Naive thymus-derived CD4-positive, alpha-beta T cell (primary cell): ENCODE measurements at regions not wholly inside any gene's neighbourhood (a gene's known extent, or its start where the extent isn't known, plus 50 kb on each side); places are given as distances from the start of the nearest gene placed in this dataset.

ENCODE experiments used
- ATAC-seq: fragments of 150-1000 bp; cut with Tn5 transposase; 2 replicates; pipeline ENCODE4 v1.10.0; 2021; ENCODE audit warnings: mild to moderate bottlenecking, moderate library complexity
- CTCF ChIA-PET: fragments of 350-600 bp; sonication (Branson Sonifier 250); formaldehyde crosslinking; loops from one replicate; lab custom pipeline; 2021; ENCODE audit warnings: antibody characterized with exemption; lab: Charles Lee
- POLR2A ChIA-PET: fragments of 350-600 bp; sonication (Branson Sonifier 250); formaldehyde crosslinking; loops from one replicate; lab custom pipeline; 2021; ENCODE audit warnings: antibody characterized with exemption, inconsistent platforms; lab: Charles Lee
- DNase-seq, 9 donors: peaks; one replicate each; pipeline versions ENCODE4 v3.0.0 to v3.0.0-alpha.2; 2020 to 2022; ENCODE audit warnings: mixed read lengths in 1 of 9
- H3K27ac ChIP-seq: one replicate; pipeline ENCODE4 v1.7.0; 2013; ENCODE audit warnings: mild to moderate bottlenecking, low read depth, low read length, moderate library complexity
- H3K27me3 ChIP-seq, 2 donors: one replicate each; pipeline ENCODE4 v1.7.0; 2013; ENCODE audit warnings: low read length in 2 of 2, mild to moderate bottlenecking in 2 of 2, moderate library complexity in 2 of 2; ENCODE audit not compliant: control insufficient read depth in 2 of 2, insufficient read depth in 2 of 2
- H3K36me3 ChIP-seq, 3 experiments: 1 replicate in 2 of 3; 2 replicates in 1 of 3; pipeline ENCODE4 v1.7.0; 2013; ENCODE audit warnings: low read length in 3 of 3, mild to moderate bottlenecking in 3 of 3, moderate library complexity in 1 of 3; ENCODE audit not compliant: insufficient read depth in 3 of 3, control insufficient read depth in 2 of 3
- H3K4me1 ChIP-seq, 2 donors: one replicate each; pipeline ENCODE4 v1.7.0; 2013; ENCODE audit warnings: low read length in 2 of 2, mild to moderate bottlenecking in 2 of 2, moderate library complexity in 1 of 2; ENCODE audit not compliant: control insufficient read depth in 2 of 2, insufficient read depth in 2 of 2
- H3K4me3 ChIP-seq: 2 replicates; pipeline ENCODE4 v1.7.0; 2013; ENCODE audit warnings: mild to moderate bottlenecking, low read length
- H3K9me3 ChIP-seq, 3 experiments: 1 replicate in 2 of 3; 2 replicates in 1 of 3; pipeline ENCODE4 v1.7.0; 2013; ENCODE audit warnings: low read length in 3 of 3; ENCODE audit not compliant: control insufficient read depth in 2 of 3
- H3K27ac Mint-ChIP-seq, 9 donors: one replicate each; pipeline ENCODE4 v1.8.0; 2020 to 2022; ENCODE audit warnings: mixed read lengths in 9 of 9, mild to moderate bottlenecking in 8 of 9, moderate library complexity in 5 of 9, inconsistent platforms in 2 of 9
- H3K27me3 Mint-ChIP-seq, 5 donors: one replicate each; pipeline ENCODE4 v1.8.0; 2021 to 2022; ENCODE audit warnings: mixed read lengths in 5 of 5, mild to moderate bottlenecking in 1 of 5
- H3K36me3 Mint-ChIP-seq, 5 donors: one replicate each; pipeline ENCODE4 v1.8.0; 2020 to 2022; ENCODE audit warnings: mixed read lengths in 5 of 5, mild to moderate bottlenecking in 3 of 5, inconsistent platforms in 1 of 5
- H3K4me1 Mint-ChIP-seq, 7 donors: one replicate each; pipeline ENCODE4 v1.8.0; 2020 to 2022; ENCODE audit warnings: mixed read lengths in 7 of 7, mild to moderate bottlenecking in 3 of 7, inconsistent platforms in 1 of 7
- H3K4me3 Mint-ChIP-seq, 10 donors: one replicate each; pipeline ENCODE4 v1.8.0; 2020 to 2022; ENCODE audit warnings: mild to moderate bottlenecking in 10 of 10, mixed read lengths in 10 of 10, moderate library complexity in 6 of 10, inconsistent platforms in 2 of 10
- H3K9me3 Mint-ChIP-seq, 11 donors: one replicate each; pipeline ENCODE4 v1.8.0; 2020 to 2022; ENCODE audit warnings: mixed read lengths in 11 of 11, mild to moderate bottlenecking in 4 of 11, inconsistent platforms in 1 of 11, moderate library complexity in 1 of 11
- intact Hi-C, 2 donors: fragments of 100-400 bp; cut with micrococcal nuclease; formaldehyde crosslinking; loops; one replicate each; pipeline ENCODE4 v1.15.1; 2023

DNA sequence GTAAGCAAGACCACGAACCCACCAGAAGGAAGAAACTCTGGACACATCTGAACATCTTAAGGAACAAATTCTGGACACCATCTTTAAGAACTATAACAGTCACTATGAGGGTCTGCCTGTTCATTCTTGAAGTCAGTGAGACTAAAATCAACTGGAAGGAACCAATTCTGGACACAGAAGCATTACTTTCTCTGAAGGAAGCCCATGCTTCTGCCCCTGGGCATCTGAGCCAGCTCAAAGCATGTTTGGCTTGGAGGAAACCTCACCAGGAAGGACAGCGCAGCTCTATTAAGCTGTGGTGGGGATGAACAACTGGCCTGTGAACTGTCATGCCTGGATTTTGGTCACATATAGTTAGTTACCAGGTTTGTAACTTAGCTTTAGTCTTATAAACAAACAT is 132.4 kb upstream of the GDF10 start:
- intact Hi-C loops, result loop anchor here (5.0 to 10.0 kb wide), 2 partner anchors 123 to 140 kb away; no protein-coding TSS in a partner anchor
- Mint-ChIP-seq H3K4me3 (peak overlapping the region in 3 of 10 donors; percentile 3 to 15 (median 3)), H3K4me1 (peaks cover 17 to 44% (median 28%) of the 10 kb centered on the region in 7 donors), H3K27me3 (peaks cover 0 to 10% (median 0%) of the 10 kb centered on the region in 5 donors), H3K36me3 (peaks cover 0 to 3% (median 0%) of the 10 kb centered on the region in 5 donors), H3K27ac (peak overlapping the region in 8 of 9 donors; percentile 65 to 100 (median 82)), H3K9me3 (peaks cover 0 to 21% (median 1%) of the 10 kb centered on the region in 11 donors)
- no peaks in the 10 kb centered on the region for H3K27me3 ChIP-seq
- POLR2A ChIA-PET, result interaction anchor here (0.9 to 3.6 kb wide), 4 partner anchors 40 to 96 kb away, joined by 3 to 22 read pairs (median 5); no protein-coding TSS in a partner anchor
- H3K27ac ChIP-seq, result no peak overlapping the region
- no peak for ATAC-seq
- H3K9me3 ChIP-seq, result no peaks in the 10 kb centered on the region
- no peak for DNase-seq
- no peaks in the 10 kb centered on the region for H3K36me3 ChIP-seq
- CTCF ChIA-PET, result interaction anchor here (2.4 to 3.2 kb wide), 2 partner anchors 119 to 144 kb away, joined by 14 to 26 read pairs; no protein-coding TSS in a partner anchor
- H3K4me3 ChIP-seq, result no peak overlapping the region
- peaks cover 12 to 23% of the 10 kb centered on the region in 2 donors for H3K4me1 ChIP-seq

- H3K27ac Mint-ChIP-seq, result peak overlapping the region in 2 of 9 donors; percentile 5 to 68
- intact Hi-C loops, result loop anchor here (5.0 to 10.0 kb wide), 2 partner anchors 125 to 142 kb away; no protein-coding TSS in a partner anchor
- CTCF ChIA-PET, result no interaction called here
These were observed 130.4 kb upstream of the GDF10 start for GRCh38 chr10:47169581-47169980.

DNA sequence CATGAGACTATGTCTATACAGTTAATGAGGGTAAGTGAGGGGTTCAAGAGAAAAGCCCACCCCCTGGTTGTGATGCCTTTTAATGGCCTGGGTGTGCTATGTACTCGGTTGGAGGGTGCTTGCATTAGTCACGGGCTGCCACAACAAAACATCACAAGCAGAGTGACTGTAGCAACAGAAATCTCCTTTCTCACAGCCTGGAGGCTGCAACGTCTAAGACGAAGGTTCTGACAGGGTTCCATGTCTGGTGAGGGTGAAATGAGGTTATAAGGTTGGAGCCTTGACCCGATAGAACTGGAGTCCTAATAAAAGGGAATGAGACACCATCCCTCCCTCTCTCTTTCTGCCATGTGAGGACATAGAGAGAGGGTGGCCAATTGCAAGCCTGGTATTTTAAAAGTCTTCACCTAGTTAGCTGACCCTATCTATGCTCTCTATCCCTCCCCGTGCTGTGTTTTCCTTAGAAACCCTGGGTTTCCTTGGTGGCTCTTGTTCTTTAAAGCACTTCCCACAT is 126.0 kb upstream of the GDF10 start:
- Histone ChIP-seq H3K27ac (no peak overlapping the region), H3K27me3 (no peaks in the 10 kb centered on the region), H3K9me3 (no peaks in the 10 kb centered on the region), H3K4me3 (no peak overlapping the region), H3K36me3 (no peaks in the 10 kb centered on the region), H3K4me1 (no peaks in the 10 kb centered on the region)
- H3K9me3 Mint-ChIP-seq, result peaks cover 0 to 19% (median 1%) of the 10 kb centered on the region in 11 donors
- H3K4me3 Mint-ChIP-seq, result no peak overlapping the region
- peaks cover 0 to 18% (median 9%) of the 10 kb centered on the region in 7 donors for H3K4me1 Mint-ChIP-seq
- ChIA-PET CTCF (no interaction called here), POLR2A (no interaction called here)
- peaks cover 0 to 3% (median 0%) of the 10 kb centered on the region in 5 donors for H3K36me3 Mint-ChIP-seq
- H3K27me3 Mint-ChIP-seq, result peaks cover 0 to 12% (median 0%) of the 10 kb centered on the region in 5 donors
- ATAC-seq (no peak), DNase-seq (no peak)
- intact Hi-C loops, result no loop called here
- H3K27ac Mint-ChIP-seq, result no peak overlapping the region

More at GRCh38 chr10:47169581-47169980, 130.4 kb upstream of the GDF10 start:
- Histone ChIP-seq H3K9me3 (no peaks in the 10 kb centered on the region), H3K36me3 (no peaks in the 10 kb centered on the region), H3K4me3 (no peak overlapping the region), H3K4me1 (peaks cover 12 to 17% of the 10 kb centered on the region in 2 donors), H3K27me3 (no peaks in the 10 kb centered on the region), H3K27ac (no peak overlapping the region)
- peaks cover 0 to 21% (median 2%) of the 10 kb centered on the region in 11 donors for H3K9me3 Mint-ChIP-seq
- ATAC-seq, result no peak
- POLR2A ChIA-PET, result no interaction called here
- peaks cover 14 to 48% (median 31%) of the 10 kb centered on the region in 7 donors for H3K4me1 Mint-ChIP-seq
- peaks cover 0 to 12% (median 0%) of the 10 kb centered on the region in 5 donors for H3K27me3 Mint-ChIP-seq
- H3K36me3 Mint-ChIP-seq, result peaks cover 0 to 3% (median 0%) of the 10 kb centered on the region in 5 donors
- H3K4me3 Mint-ChIP-seq, result no peak overlapping the region
- DNase-seq, result no peak

- peaks cover 0 to 8% (median 0%) of the 10 kb centered on the region in 11 donors for H3K9me3 Mint-ChIP-seq
- H3K27ac Mint-ChIP-seq, result no peak overlapping the region
- intact Hi-C loops, result no loop called here
- no peak for ATAC-seq
- H3K4me1 Mint-ChIP-seq, result peaks cover 0 to 13% (median 9%) of the 10 kb centered on the region in 7 donors
- H3K4me1 ChIP-seq, result no peaks in the 10 kb centered on the region
- H3K27me3 Mint-ChIP-seq, result peaks cover 0 to 6% (median 0%) of the 10 kb centered on the region in 5 donors
- DNase-seq, result no peak
- no peaks in the 10 kb centered on the region for H3K36me3 ChIP-seq
- no peak overlapping the region for H3K27ac ChIP-seq
- H3K4me3 ChIP-seq, result no peak overlapping the region
- no peak overlapping the region for H3K4me3 Mint-ChIP-seq
- H3K27me3 ChIP-seq, result no peaks in the 10 kb centered on the region
- H3K9me3 ChIP-seq, result no peaks in the 10 kb centered on the region
- H3K36me3 Mint-ChIP-seq, result no peaks in the 10 kb centered on the region
- ChIA-PET POLR2A (interaction anchor here (0.8 to 1.0 kb wide), 2 partner anchors 9 to 41 kb away, joined by 3 read pairs; no protein-coding TSS in a partner anchor), CTCF (no interaction called here)
These were observed 124.5 kb upstream of the GDF10 start for GRCh38 chr10:47175181-47176123.

DNA sequence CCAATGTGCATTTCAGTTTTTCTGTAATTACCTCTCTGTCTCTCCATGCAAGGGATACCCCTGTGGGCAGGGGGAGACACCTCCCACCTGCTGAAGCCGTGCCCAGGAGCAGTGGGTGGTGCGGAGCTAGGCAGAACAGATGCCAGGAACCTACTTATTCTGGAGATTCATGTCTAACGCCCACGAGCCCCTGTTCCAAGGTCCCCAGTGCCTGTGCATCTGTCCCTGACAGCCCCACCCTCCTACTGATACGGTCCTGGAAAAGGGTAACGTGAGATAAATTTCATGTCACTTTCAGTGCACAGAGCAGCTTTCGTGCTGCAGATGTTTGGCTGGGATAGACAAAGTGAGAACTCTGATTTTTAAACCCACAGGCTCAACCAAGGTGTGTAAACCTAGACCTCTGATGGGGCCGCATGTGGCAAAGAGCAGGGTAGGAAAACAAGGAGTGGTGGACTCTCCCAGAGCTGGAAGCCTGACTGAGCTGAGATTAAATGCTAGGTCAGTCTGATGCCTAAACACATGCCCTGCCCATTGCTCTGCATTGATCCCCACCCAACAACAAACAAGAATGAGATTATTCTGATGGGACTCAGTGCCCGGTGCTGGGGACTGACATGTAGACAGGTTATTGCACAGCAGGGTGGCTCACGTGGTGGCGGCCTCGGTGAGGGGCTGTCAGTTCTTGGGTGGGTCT is 123.6 kb upstream of the GDF10 start:
- no peak overlapping the region for H3K27ac Mint-ChIP-seq
- intact Hi-C loops, result no loop called here
- no peak for ATAC-seq

More for the DNA sequence above, 123.6 kb upstream of the GDF10 start:
- Histone ChIP-seq H3K27me3 (no peaks in the 10 kb centered on the region), H3K4me3 (no peak overlapping the region), H3K4me1 (no peaks in the 10 kb centered on the region), H3K27ac (no peak overlapping the region), H3K9me3 (no peaks in the 10 kb centered on the region), H3K36me3 (no peaks in the 10 kb centered on the region)
- Mint-ChIP-seq H3K9me3 (peaks cover 0 to 6% (median 0%) of the 10 kb centered on the region in 11 donors), H3K27me3 (peaks cover 0 to 2% (median 0%) of the 10 kb centered on the region in 5 donors), H3K36me3 (no peaks in the 10 kb centered on the region), H3K4me1 (peaks cover 0 to 13% (median 9%) of the 10 kb centered on the region in 7 donors), H3K4me3 (no peak overlapping the region)
- no peak for DNase-seq
- ChIA-PET POLR2A (interaction anchor here (0.8 to 1.0 kb wide), 2 partner anchors 10 to 40 kb away, joined by 3 read pairs; no protein-coding TSS in a partner anchor), CTCF (no interaction called here)
